ENCODE measurements at regions not wholly inside any gene's neighbourhood (a gene's known extent, or its start where the extent isn't known, plus 50 kb on each side); places are given as distances from the start of the nearest gene placed in this dataset.

GRCh38 chr2:150690261-150690660, 202.8 kb upstream of the RND3 start:
- no peak for TF ChIP-seq CTCF (IDR thresholded peaks at IDR 0.05)

- TF ChIP-seq CTCF (IDR thresholded peaks at IDR 0.05), result no peak
These were observed 202.1 kb upstream of the RND3 start for GRCh38 chr2:150689590-150689989.

GRCh38 chr2:150688016-150688415, 200.5 kb upstream of the RND3 start:
- TF ChIP-seq CTCF (IDR thresholded peaks at IDR 0.05), result no peak

- TF ChIP-seq CTCF (IDR thresholded peaks at IDR 0.05), result no peak
These were observed 198.9 kb upstream of the RND3 start for GRCh38 chr2:150686391-150686790.

- TF ChIP-seq CTCF (IDR thresholded peaks at IDR 0.05), result no peak
These were observed 193.8 kb upstream of the RND3 start for GRCh38 chr2:150681120-150681804.

- no peak for TF ChIP-seq CTCF (IDR thresholded peaks at IDR 0.05)
These were observed 192.1 kb upstream of the RND3 start for GRCh38 chr2:150679456-150680120.

GRCh38 chr2:150677551-150677950, 190.1 kb upstream of the RND3 start:
- no peak for TF ChIP-seq CTCF (IDR thresholded peaks at IDR 0.05)

All from LNCAP (cell line).